ENCODE measurements at regions not wholly inside any gene's neighbourhood (a gene's known extent, or its start where the extent isn't known, plus 50 kb on each side); places are given as distances from the start of the nearest gene placed in this dataset.

GRCh38 chr12:111310076-111310870 is 58.6 kb downstream of the PHETA1 start:
- Histone ChIP-seq H3K4me1 (ENCODE audit: control insufficient read depth, insufficient read depth, low read length) (no peaks in the 10 kb centered on the region), H3K27me3 (ENCODE audit: control insufficient read depth, insufficient read depth, low read length) (no peaks in the 10 kb centered on the region), H3K9me3 (ENCODE audit: control insufficient read depth, insufficient read depth, low read length) (peaks cover 2% of the 10 kb centered on the region), H3K36me3 (ENCODE audit: control insufficient read depth, insufficient read depth, low read length) (peaks cover 3% of the 10 kb centered on the region), H3K9ac (ENCODE audit: low read depth, low read length) (no peak overlapping the region), H3K4me3 (ENCODE audit: low read depth, low read length) (no peak overlapping the region)

GRCh38 chr12:111309584-111309983 is 59.3 kb downstream of the PHETA1 start:
- Histone ChIP-seq H3K4me3 (ENCODE audit: low read depth, low read length) (no peak overlapping the region), H3K4me1 (ENCODE audit: control insufficient read depth, insufficient read depth, low read length) (no peaks in the 10 kb centered on the region), H3K9me3 (ENCODE audit: control insufficient read depth, insufficient read depth, low read length) (peaks cover 9% of the 10 kb centered on the region), H3K27me3 (ENCODE audit: control insufficient read depth, insufficient read depth, low read length) (no peaks in the 10 kb centered on the region), H3K36me3 (ENCODE audit: control insufficient read depth, insufficient read depth, low read length) (peaks cover 3% of the 10 kb centered on the region), H3K9ac (ENCODE audit: low read depth, low read length) (no peak overlapping the region)

- Histone ChIP-seq H3K36me3 (ENCODE audit: control insufficient read depth, insufficient read depth, low read length) (peaks cover 3% of the 10 kb centered on the region), H3K4me1 (ENCODE audit: control insufficient read depth, insufficient read depth, low read length) (no peaks in the 10 kb centered on the region), H3K9ac (ENCODE audit: low read depth, low read length) (no peak overlapping the region), H3K9me3 (ENCODE audit: control insufficient read depth, insufficient read depth, low read length) (peaks cover 13% of the 10 kb centered on the region), H3K4me3 (ENCODE audit: low read depth, low read length) (no peak overlapping the region), H3K27me3 (ENCODE audit: control insufficient read depth, insufficient read depth, low read length) (no peaks in the 10 kb centered on the region)
Observed at GRCh38 chr12:111308473-111308872, 60.4 kb downstream of the PHETA1 start.

- Histone ChIP-seq H3K9me3 (ENCODE audit: control insufficient read depth, insufficient read depth, low read length) (peaks cover 13% of the 10 kb centered on the region), H3K36me3 (ENCODE audit: control insufficient read depth, insufficient read depth, low read length) (peaks cover 3% of the 10 kb centered on the region), H3K9ac (ENCODE audit: low read depth, low read length) (no peak overlapping the region)
Observed at GRCh38 chr12:111304642-111305071, 64.2 kb downstream of the PHETA1 start.

GRCh38 chr12:111303531-111303930 is 65.4 kb downstream of the PHETA1 start:
- Histone ChIP-seq H3K36me3 (ENCODE audit: control insufficient read depth, insufficient read depth, low read length) (peaks cover 3% of the 10 kb centered on the region), H3K9me3 (ENCODE audit: control insufficient read depth, insufficient read depth, low read length) (peaks cover 13% of the 10 kb centered on the region), H3K4me3 (ENCODE audit: low read depth, low read length) (no peak overlapping the region), H3K4me1 (ENCODE audit: control insufficient read depth, insufficient read depth, low read length) (peaks cover 2% of the 10 kb centered on the region), H3K27me3 (ENCODE audit: control insufficient read depth, insufficient read depth, low read length) (no peaks in the 10 kb centered on the region), H3K9ac (ENCODE audit: low read depth, low read length) (no peak overlapping the region)

More at GRCh38 chr12:111304642-111305071, 64.2 kb downstream of the PHETA1 start:
- no peak overlapping the region for H3K4me3 ChIP-seq (ENCODE audit: low read depth, low read length)
- no peaks in the 10 kb centered on the region for H3K27me3 ChIP-seq (ENCODE audit: control insufficient read depth, insufficient read depth, low read length)
- H3K4me1 ChIP-seq (ENCODE audit: control insufficient read depth, insufficient read depth, low read length) = no peaks in the 10 kb centered on the region

- peaks cover 3% of the 10 kb centered on the region for H3K4me1 ChIP-seq (ENCODE audit: control insufficient read depth, insufficient read depth, low read length)
- peaks cover 4% of the 10 kb centered on the region for H3K36me3 ChIP-seq (ENCODE audit: control insufficient read depth, insufficient read depth, low read length)
- no peak overlapping the region for H3K9ac ChIP-seq (ENCODE audit: low read depth, low read length)
- no peaks in the 10 kb centered on the region for H3K9me3 ChIP-seq (ENCODE audit: control insufficient read depth, insufficient read depth, low read length)
- H3K4me3 ChIP-seq (ENCODE audit: low read depth, low read length) = no peak overlapping the region
- no peaks in the 10 kb centered on the region for H3K27me3 ChIP-seq (ENCODE audit: control insufficient read depth, insufficient read depth, low read length)
Observed at GRCh38 chr12:111298582-111299436, 70.1 kb downstream of the PHETA1 start.

GRCh38 chr12:111297703-111298426 is 71.0 kb downstream of the PHETA1 start:
- Histone ChIP-seq H3K9ac (ENCODE audit: low read depth, low read length) (no peak overlapping the region), H3K4me3 (ENCODE audit: low read depth, low read length) (no peak overlapping the region), H3K9me3 (ENCODE audit: control insufficient read depth, insufficient read depth, low read length) (no peaks in the 10 kb centered on the region), H3K36me3 (ENCODE audit: control insufficient read depth, insufficient read depth, low read length) (peaks cover 4% of the 10 kb centered on the region), H3K27me3 (ENCODE audit: control insufficient read depth, insufficient read depth, low read length) (no peaks in the 10 kb centered on the region), H3K4me1 (ENCODE audit: control insufficient read depth, insufficient read depth, low read length) (peaks cover 3% of the 10 kb centered on the region)

- Histone ChIP-seq H3K9me3 (ENCODE audit: control insufficient read depth, insufficient read depth, low read length) (no peaks in the 10 kb centered on the region), H3K4me1 (ENCODE audit: control insufficient read depth, insufficient read depth, low read length) (peaks cover 3% of the 10 kb centered on the region), H3K27me3 (ENCODE audit: control insufficient read depth, insufficient read depth, low read length) (no peaks in the 10 kb centered on the region), H3K9ac (ENCODE audit: low read depth, low read length) (no peak overlapping the region), H3K36me3 (ENCODE audit: control insufficient read depth, insufficient read depth, low read length) (peaks cover 4% of the 10 kb centered on the region), H3K4me3 (ENCODE audit: low read depth, low read length) (no peak overlapping the region)
Observed at GRCh38 chr12:111296906-111297463, 71.9 kb downstream of the PHETA1 start.

- Histone ChIP-seq H3K9ac (ENCODE audit: low read depth, low read length) (no peak overlapping the region), H3K36me3 (ENCODE audit: control insufficient read depth, insufficient read depth, low read length) (peaks cover 7% of the 10 kb centered on the region)
Observed at GRCh38 chr12:111295176-111295575, 73.7 kb downstream of the PHETA1 start.

GRCh38 chr12:111293266-111294009 is 75.5 kb downstream of the PHETA1 start:
- no peak overlapping the region for H3K9ac ChIP-seq (ENCODE audit: low read depth, low read length)
- H3K9me3 ChIP-seq (ENCODE audit: control insufficient read depth, insufficient read depth, low read length) = no peaks in the 10 kb centered on the region
- no peak overlapping the region for H3K4me3 ChIP-seq (ENCODE audit: low read depth, low read length)
- H3K4me1 ChIP-seq (ENCODE audit: control insufficient read depth, insufficient read depth, low read length) = peaks cover under 1% of the 10 kb centered on the region
- H3K36me3 ChIP-seq (ENCODE audit: control insufficient read depth, insufficient read depth, low read length) = peaks cover 7% of the 10 kb centered on the region
- no peaks in the 10 kb centered on the region for H3K27me3 ChIP-seq (ENCODE audit: control insufficient read depth, insufficient read depth, low read length)

More at GRCh38 chr12:111295176-111295575, 73.7 kb downstream of the PHETA1 start:
- no peaks in the 10 kb centered on the region for H3K27me3 ChIP-seq (ENCODE audit: control insufficient read depth, insufficient read depth, low read length)
- H3K9me3 ChIP-seq (ENCODE audit: control insufficient read depth, insufficient read depth, low read length) = no peaks in the 10 kb centered on the region
- H3K4me3 ChIP-seq (ENCODE audit: low read depth, low read length) = no peak overlapping the region
- H3K4me1 ChIP-seq (ENCODE audit: control insufficient read depth, insufficient read depth, low read length) = peaks cover 3% of the 10 kb centered on the region

GRCh38 chr12:111291357-111291756 is 77.5 kb downstream of the PHETA1 start:
- no peaks in the 10 kb centered on the region for H3K27me3 ChIP-seq (ENCODE audit: control insufficient read depth, insufficient read depth, low read length)
- H3K9me3 ChIP-seq (ENCODE audit: control insufficient read depth, insufficient read depth, low read length) = no peaks in the 10 kb centered on the region
- H3K36me3 ChIP-seq (ENCODE audit: control insufficient read depth, insufficient read depth, low read length) = peaks cover 3% of the 10 kb centered on the region
- H3K9ac ChIP-seq (ENCODE audit: low read depth, low read length) = no peak overlapping the region
- H3K4me3 ChIP-seq (ENCODE audit: low read depth, low read length) = no peak overlapping the region
- no peaks in the 10 kb centered on the region for H3K4me1 ChIP-seq (ENCODE audit: control insufficient read depth, insufficient read depth, low read length)

Data from iPS-15b (cell line).